Spleen (tissue), 7 donors: ENCODE measurements at regions not wholly inside any gene's neighbourhood (a gene's known extent, or its start where the extent isn't known, plus 50 kb on each side); places are given as distances from the start of the nearest gene placed in this dataset.

ENCODE experiments used
- POLR2AphosphoS5 ChIP-seq, 3 donors: sonication (generic); formaldehyde crosslinking; IDR thresholded peaks; one replicate each; pipeline ENCODE4 v1.5.1; 2017; ENCODE audit warnings: antibody characterized with exemption in 3 of 3
- TF ChIP-seq, protein P1 (sequence below), 11 experiments: fragments of 200-600 bp in 7 of 11; fragments of 450-650 bp in 4 of 11; sonication (generic) in 4 of 11; IDR thresholded peaks in 8 of 11; conservative IDR thresholded peaks in 3 of 11; 1 replicate in 7 of 11; 2 replicates in 4 of 11; pipeline versions ENCODE4 v1.4.0 to v1.8.0; 2016 to 2021; ENCODE audit warnings: antibody characterized with exemption in 11 of 11, inconsistent platforms in 4 of 11, mild to moderate bottlenecking in 1 of 11
- donor health status: DM: no; HTN: no; CAD: no; lungs with moderate emphysema.
- donor health status: DM: no; HTN: no; CAD: no.
- donor health status: DM: no; HTN: no; CAD: no.

DNA sequence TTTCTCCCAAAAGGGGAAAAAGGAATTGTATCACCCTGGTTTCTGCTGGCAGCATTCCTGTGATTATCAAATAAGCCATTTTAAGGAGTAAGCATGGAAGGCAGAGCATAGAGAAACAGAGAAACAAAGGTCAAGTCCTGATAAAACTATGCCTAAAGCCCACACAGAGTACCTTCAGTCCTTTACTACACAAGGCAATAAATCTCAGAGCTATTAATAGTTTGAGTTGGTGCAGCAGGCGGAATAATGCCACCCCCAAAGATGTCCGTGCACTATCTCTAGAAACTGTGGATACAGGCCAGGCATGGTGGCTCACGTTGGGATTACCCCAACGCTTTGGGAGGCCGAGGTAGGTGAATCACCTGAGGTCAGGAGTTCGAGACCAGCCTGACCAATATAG, 58.1 kb upstream of the ZBTB40 start:
- TF ChIP-seq POLR2AphosphoS5 (IDR thresholded peaks at IDR 0.05), result no peak
- TF ChIP-seq, protein P1, sequence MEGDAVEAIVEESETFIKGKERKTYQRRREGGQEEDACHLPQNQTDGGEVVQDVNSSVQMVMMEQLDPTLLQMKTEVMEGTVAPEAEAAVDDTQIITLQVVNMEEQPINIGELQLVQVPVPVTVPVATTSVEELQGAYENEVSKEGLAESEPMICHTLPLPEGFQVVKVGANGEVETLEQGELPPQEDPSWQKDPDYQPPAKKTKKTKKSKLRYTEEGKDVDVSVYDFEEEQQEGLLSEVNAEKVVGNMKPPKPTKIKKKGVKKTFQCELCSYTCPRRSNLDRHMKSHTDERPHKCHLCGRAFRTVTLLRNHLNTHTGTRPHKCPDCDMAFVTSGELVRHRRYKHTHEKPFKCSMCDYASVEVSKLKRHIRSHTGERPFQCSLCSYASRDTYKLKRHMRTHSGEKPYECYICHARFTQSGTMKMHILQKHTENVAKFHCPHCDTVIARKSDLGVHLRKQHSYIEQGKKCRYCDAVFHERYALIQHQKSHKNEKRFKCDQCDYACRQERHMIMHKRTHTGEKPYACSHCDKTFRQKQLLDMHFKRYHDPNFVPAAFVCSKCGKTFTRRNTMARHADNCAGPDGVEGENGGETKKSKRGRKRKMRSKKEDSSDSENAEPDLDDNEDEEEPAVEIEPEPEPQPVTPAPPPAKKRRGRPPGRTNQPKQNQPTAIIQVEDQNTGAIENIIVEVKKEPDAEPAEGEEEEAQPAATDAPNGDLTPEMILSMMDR (IDR thresholded peaks at IDR 0.05 in 8 of 11, conservative IDR thresholded peaks at IDR 0.05 in 3 of 11), result no peak
